ENCODE measurements at regions not wholly inside any gene's neighbourhood (a gene's known extent, or its start where the extent isn't known, plus 50 kb on each side); places are given as distances from the start of the nearest gene placed in this dataset.

DNA sequence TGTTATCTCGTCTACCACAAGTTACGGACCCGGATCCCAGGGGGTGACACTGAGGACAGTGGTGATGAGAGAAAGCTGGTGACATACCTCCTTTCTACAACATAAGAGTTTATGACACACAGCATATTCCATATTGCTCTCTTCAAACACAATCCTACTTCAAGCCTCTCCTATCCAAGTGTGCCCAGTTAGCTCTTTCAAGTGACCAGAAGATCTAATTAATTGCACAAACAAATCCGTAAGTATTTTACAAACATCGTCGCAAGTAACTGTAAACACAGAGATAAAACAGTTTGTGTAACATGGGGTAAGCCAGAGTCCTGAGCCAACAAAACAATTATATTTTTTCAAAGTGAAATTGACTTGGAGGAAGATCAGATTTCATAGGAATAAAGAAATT lies 235.0 kb downstream of the CHD9NB start:
- TF ChIP-seq, protein P1, sequence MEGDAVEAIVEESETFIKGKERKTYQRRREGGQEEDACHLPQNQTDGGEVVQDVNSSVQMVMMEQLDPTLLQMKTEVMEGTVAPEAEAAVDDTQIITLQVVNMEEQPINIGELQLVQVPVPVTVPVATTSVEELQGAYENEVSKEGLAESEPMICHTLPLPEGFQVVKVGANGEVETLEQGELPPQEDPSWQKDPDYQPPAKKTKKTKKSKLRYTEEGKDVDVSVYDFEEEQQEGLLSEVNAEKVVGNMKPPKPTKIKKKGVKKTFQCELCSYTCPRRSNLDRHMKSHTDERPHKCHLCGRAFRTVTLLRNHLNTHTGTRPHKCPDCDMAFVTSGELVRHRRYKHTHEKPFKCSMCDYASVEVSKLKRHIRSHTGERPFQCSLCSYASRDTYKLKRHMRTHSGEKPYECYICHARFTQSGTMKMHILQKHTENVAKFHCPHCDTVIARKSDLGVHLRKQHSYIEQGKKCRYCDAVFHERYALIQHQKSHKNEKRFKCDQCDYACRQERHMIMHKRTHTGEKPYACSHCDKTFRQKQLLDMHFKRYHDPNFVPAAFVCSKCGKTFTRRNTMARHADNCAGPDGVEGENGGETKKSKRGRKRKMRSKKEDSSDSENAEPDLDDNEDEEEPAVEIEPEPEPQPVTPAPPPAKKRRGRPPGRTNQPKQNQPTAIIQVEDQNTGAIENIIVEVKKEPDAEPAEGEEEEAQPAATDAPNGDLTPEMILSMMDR (IDR thresholded peaks at IDR 0.05 in 4 of 5, conservative IDR thresholded peaks at IDR 0.05 in 1 of 5) = no peak
- no peak for TF ChIP-seq POLR2A (IDR thresholded peaks at IDR 0.05)
